ENCODE measurements at regions not wholly inside any gene's neighbourhood (a gene's known extent, or its start where the extent isn't known, plus 50 kb on each side); places are given as distances from the start of the nearest gene placed in this dataset.

GRCh38 chr12:30019366-30020140, 235.8 kb upstream of the TMTC1 start:
- no peak for TF ChIP-seq CTCF (IDR thresholded peaks at IDR 0.05)
- Mint-ChIP-seq H3K4me1 (no peaks in the 10 kb centered on the region), H3K27ac (no peak overlapping the region), H3K27me3 (ENCODE audit: low read depth in 3 of 3) (peaks cover 0 to 1% (median 0%) of the 10 kb centered on the region in 3 donors), H3K9me3 (peaks cover 0 to 5% (median 2%) of the 10 kb centered on the region in 7 donors), H3K36me3 (no peaks in the 10 kb centered on the region), H3K4me3 (no peak overlapping the region)
- Histone ChIP-seq H3K4me1 (ENCODE audit: control insufficient read depth in 1 of 2, insufficient read depth in 2 of 2, low read length in 2 of 2) (no peaks in the 10 kb centered on the region), H3K9me3 (replicated peaks in 1 of 2; ENCODE audit: control insufficient read depth in 1 of 2, insufficient read depth in 1 of 2, low read length in 2 of 2) (peaks cover 3% of the 10 kb centered on the region in 2 donors), H3K9ac (ENCODE audit: insufficient read depth, low read length, poor library complexity, severe bottlenecking) (no peak overlapping the region), H4K20me1 (ENCODE audit: insufficient read depth, low read length) (no peaks in the 10 kb centered on the region), H3K36me3 (replicated peaks in 1 of 2; ENCODE audit: control insufficient read depth in 1 of 2, insufficient read depth in 2 of 2, low read length in 2 of 2) (no peaks in the 10 kb centered on the region), H2AFZ (ENCODE audit: insufficient read depth, low read depth, low read length, poor library complexity, severe bottlenecking) (no peak overlapping the region), H3K27ac (ENCODE audit: low read depth in 1 of 2, low read length in 2 of 2) (no peak overlapping the region), H3K79me2 (ENCODE audit: insufficient read depth, low read length) (no peaks in the 10 kb centered on the region), H3K27me3 (ENCODE audit: control insufficient read depth in 2 of 2, insufficient read depth in 2 of 2, low read length in 2 of 2) (no peaks in the 10 kb centered on the region), H3K4me3 (replicated peaks in 1 of 3; ENCODE audit: low read depth in 2 of 3, low read length in 3 of 3) (no peak overlapping the region), H3K4me2 (replicated peaks; ENCODE audit: extremely low read depth, low read length, poor library complexity, severe bottlenecking) (no peak overlapping the region)
- WGBS (ENCODE audit: insufficient coverage) = no CpG with 5 or more reads among the region's 4 CpGs
- intact Hi-C loops (cut with micrococcal nuclease) = no loop called here
- DNase-seq = no peak

GRCh38 chr12:30016540-30017055, 232.9 kb upstream of the TMTC1 start:
- Mint-ChIP-seq H3K4me3 (no peak overlapping the region), H3K36me3 (no peaks in the 10 kb centered on the region), H3K9me3 (peaks cover 0 to 3% (median 0%) of the 10 kb centered on the region in 7 donors), H3K27me3 (ENCODE audit: low read depth in 3 of 3) (no peaks in the 10 kb centered on the region), H3K27ac (no peak overlapping the region), H3K4me1 (no peaks in the 10 kb centered on the region)
- H3K9me3 ChIP-seq (replicated peaks in 1 of 2; ENCODE audit: control insufficient read depth in 1 of 2, insufficient read depth in 1 of 2, low read length in 2 of 2) = peaks cover 0 to 2% of the 10 kb centered on the region in 2 donors
- no peak for TF ChIP-seq CTCF (IDR thresholded peaks at IDR 0.05)
- H4K20me1 ChIP-seq (ENCODE audit: insufficient read depth, low read length) = no peaks in the 10 kb centered on the region
- no peak overlapping the region for H2AFZ ChIP-seq (ENCODE audit: insufficient read depth, low read depth, low read length, poor library complexity, severe bottlenecking)
- H3K4me1 ChIP-seq (ENCODE audit: control insufficient read depth in 1 of 2, insufficient read depth in 2 of 2, low read length in 2 of 2) = no peaks in the 10 kb centered on the region
- no peaks in the 10 kb centered on the region for H3K36me3 ChIP-seq (replicated peaks in 1 of 2; ENCODE audit: control insufficient read depth in 1 of 2, insufficient read depth in 2 of 2, low read length in 2 of 2)
- intact Hi-C loops (cut with micrococcal nuclease) = no loop called here
- no peaks in the 10 kb centered on the region for H3K79me2 ChIP-seq (ENCODE audit: insufficient read depth, low read length)
- 100% methylated on average over 5 of the region's 10 CpGs for WGBS (ENCODE audit: insufficient coverage)
- H3K4me3 ChIP-seq (replicated peaks in 1 of 3; ENCODE audit: low read depth in 2 of 3, low read length in 3 of 3) = no peak overlapping the region
- no peak overlapping the region for H3K27ac ChIP-seq (ENCODE audit: low read depth in 1 of 2, low read length in 2 of 2)
- H3K9ac ChIP-seq (ENCODE audit: insufficient read depth, low read length, poor library complexity, severe bottlenecking) = no peak overlapping the region
- DNase-seq = no peak
- no peaks in the 10 kb centered on the region for H3K27me3 ChIP-seq (ENCODE audit: control insufficient read depth in 2 of 2, insufficient read depth in 2 of 2, low read length in 2 of 2)
- H3K4me2 ChIP-seq (replicated peaks; ENCODE audit: extremely low read depth, low read length, poor library complexity, severe bottlenecking) = no peak overlapping the region
